ENCODE measurements at regions not wholly inside any gene's neighbourhood (a gene's known extent, or its start where the extent isn't known, plus 50 kb on each side); places are given as distances from the start of the nearest gene placed in this dataset.

GRCh38 chr2:128544321-128545037 lies 225.8 kb upstream of the HS6ST1 start:
- Histone ChIP-seq H3K79me2 (ENCODE audit: insufficient read depth, low read depth) (no peaks in the 10 kb centered on the region), H3K4me3 (IDR thresholded peaks at IDR 0.05; ENCODE audit: insufficient read depth, low read depth, low read length) (no peak overlapping the region), H3K36me3 (ENCODE audit: insufficient read depth) (no peaks in the 10 kb centered on the region), H3K27me3 (ENCODE audit: insufficient read depth, low read depth) (no peaks in the 10 kb centered on the region), H3K4me1 (ENCODE audit: low read depth, poor library complexity, severe bottlenecking) (no peaks in the 10 kb centered on the region), H3K27ac (no peak overlapping the region), H2AFZ (ENCODE audit: low read depth) (no peak overlapping the region), H3K4me2 (no peak overlapping the region), H3K9ac (no peak overlapping the region), H4K20me1 (ENCODE audit: insufficient read depth) (no peaks in the 10 kb centered on the region)
- no peak for TF ChIP-seq CTCF (conservative IDR thresholded peaks at IDR 0.05; ENCODE audit: low read depth, low read length)

DNA sequence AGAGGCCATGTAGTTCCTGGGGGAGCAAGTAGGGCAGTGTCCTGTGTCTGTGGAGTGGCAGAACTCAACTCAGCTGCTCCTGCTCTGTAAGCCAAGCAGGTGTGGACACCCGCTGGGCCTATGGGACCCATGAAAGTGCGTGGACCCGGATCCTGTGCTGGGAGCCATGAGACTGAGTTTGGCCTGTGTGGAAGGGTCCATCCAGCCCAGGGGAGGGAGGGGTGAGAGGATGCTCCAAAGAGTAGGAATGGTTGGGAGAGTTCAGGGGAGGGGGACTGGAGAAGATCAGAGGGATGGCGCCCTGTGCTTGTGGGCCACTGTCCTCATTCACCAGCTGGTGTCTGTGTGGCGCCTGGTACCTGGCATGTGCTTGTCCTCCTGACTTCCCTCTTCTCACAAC lies 226.4 kb upstream of the HS6ST1 start:
- no peak overlapping the region for H3K4me3 ChIP-seq (IDR thresholded peaks at IDR 0.05; ENCODE audit: insufficient read depth, low read depth, low read length)
- H3K27me3 ChIP-seq (ENCODE audit: insufficient read depth, low read depth), result no peaks in the 10 kb centered on the region
- H3K4me2 ChIP-seq, result no peak overlapping the region
- H3K9ac ChIP-seq, result no peak overlapping the region
- no peaks in the 10 kb centered on the region for H3K4me1 ChIP-seq (ENCODE audit: low read depth, poor library complexity, severe bottlenecking)
- TF ChIP-seq CTCF (conservative IDR thresholded peaks at IDR 0.05; ENCODE audit: low read depth, low read length), result no peak
- H3K79me2 ChIP-seq (ENCODE audit: insufficient read depth, low read depth), result no peaks in the 10 kb centered on the region
- H2AFZ ChIP-seq (ENCODE audit: low read depth), result no peak overlapping the region
- H4K20me1 ChIP-seq (ENCODE audit: insufficient read depth), result no peaks in the 10 kb centered on the region
- no peaks in the 10 kb centered on the region for H3K36me3 ChIP-seq (ENCODE audit: insufficient read depth)
- H3K27ac ChIP-seq, result no peak overlapping the region

GRCh38 chr2:128545829-128546228 lies 227.2 kb upstream of the HS6ST1 start:
- H3K4me1 ChIP-seq (ENCODE audit: low read depth, poor library complexity, severe bottlenecking), result no peaks in the 10 kb centered on the region
- no peaks in the 10 kb centered on the region for H3K27me3 ChIP-seq (ENCODE audit: insufficient read depth, low read depth)
- no peaks in the 10 kb centered on the region for H3K79me2 ChIP-seq (ENCODE audit: insufficient read depth, low read depth)
- H3K27ac ChIP-seq, result no peak overlapping the region
- no peak overlapping the region for H3K4me3 ChIP-seq (IDR thresholded peaks at IDR 0.05; ENCODE audit: insufficient read depth, low read depth, low read length)
- H3K4me2 ChIP-seq, result no peak overlapping the region
- no peak overlapping the region for H2AFZ ChIP-seq (ENCODE audit: low read depth)
- TF ChIP-seq CTCF (conservative IDR thresholded peaks at IDR 0.05; ENCODE audit: low read depth, low read length), result no peak
- no peaks in the 10 kb centered on the region for H4K20me1 ChIP-seq (ENCODE audit: insufficient read depth)
- no peak overlapping the region for H3K9ac ChIP-seq
- no peaks in the 10 kb centered on the region for H3K36me3 ChIP-seq (ENCODE audit: insufficient read depth)

DNA sequence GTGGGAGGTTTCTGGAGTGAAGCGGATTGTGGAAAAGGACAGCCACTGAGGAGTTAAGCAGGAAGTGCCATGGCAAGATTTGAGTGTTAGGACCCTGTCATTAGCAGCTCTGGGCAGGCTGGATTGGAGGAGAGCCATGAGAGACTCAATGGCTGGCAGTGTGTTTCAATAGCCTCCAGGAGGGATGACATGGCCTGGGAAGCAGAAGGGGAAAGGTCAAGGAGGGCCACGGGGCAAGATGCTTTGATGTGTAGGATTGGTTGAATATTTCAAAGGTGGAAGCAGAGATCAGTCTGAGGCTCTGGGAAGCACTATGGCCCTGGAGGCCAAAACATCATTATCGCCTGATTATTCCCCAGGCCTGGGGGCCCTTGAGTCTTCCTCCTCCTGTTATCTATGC lies 229.0 kb upstream of the HS6ST1 start:
- Histone ChIP-seq H4K20me1 (ENCODE audit: insufficient read depth) (no peaks in the 10 kb centered on the region), H3K9ac (no peak overlapping the region), H3K36me3 (ENCODE audit: insufficient read depth) (no peaks in the 10 kb centered on the region), H2AFZ (ENCODE audit: low read depth) (no peak overlapping the region), H3K4me2 (no peak overlapping the region), H3K27ac (no peak overlapping the region), H3K4me1 (ENCODE audit: low read depth, poor library complexity, severe bottlenecking) (no peaks in the 10 kb centered on the region), H3K79me2 (ENCODE audit: insufficient read depth, low read depth) (no peaks in the 10 kb centered on the region), H3K4me3 (IDR thresholded peaks at IDR 0.05; ENCODE audit: insufficient read depth, low read depth, low read length) (no peak overlapping the region), H3K27me3 (ENCODE audit: insufficient read depth, low read depth) (no peaks in the 10 kb centered on the region)
- TF ChIP-seq CTCF (conservative IDR thresholded peaks at IDR 0.05; ENCODE audit: low read depth, low read length), result no peak

Measured in KMS-11 (cell line).